HG02981 (cell line): ENCODE measurements at regions not wholly inside any gene's neighbourhood (a gene's known extent, or its start where the extent isn't known, plus 50 kb on each side); places are given as distances from the start of the nearest gene placed in this dataset.

Experiments used
- ATAC-seq: cut with Tn5 transposase; IDR thresholded peaks from one replicate; pipeline ENCODE4 v1.9.1; 2021; ENCODE audit warnings: mild to moderate bottlenecking, moderate library complexity; ENCODE audit not compliant: unreplicated experiment

GRCh38 chr9:84447305-84447704 is 106.7 kb upstream of the SLC28A3 start:
- no peak for ATAC-seq

- no peak for ATAC-seq
Measured at GRCh38 chr9:84450029-84450428, 109.5 kb upstream of the SLC28A3 start.

- no peak for ATAC-seq
Measured at GRCh38 chr9:84456527-84456926, 116.0 kb upstream of the SLC28A3 start.

- no peak for ATAC-seq
Measured at GRCh38 chr9:84460695-84461094, 120.1 kb upstream of the SLC28A3 start.

- ATAC-seq: no peak
Measured at GRCh38 chr9:84463272-84463671, 122.7 kb upstream of the SLC28A3 start.

- ATAC-seq: no peak
Measured at GRCh38 chr9:84466580-84467285, 126.2 kb upstream of the SLC28A3 start.

GRCh38 chr9:84471816-84472215 is 131.3 kb upstream of the SLC28A3 start:
- ATAC-seq: no peak

GRCh38 chr9:84478996-84479395 is 138.4 kb upstream of the SLC28A3 start:
- ATAC-seq: no peak

- no peak for ATAC-seq
Measured at GRCh38 chr9:84480071-84480470, 139.5 kb upstream of the SLC28A3 start.

GRCh38 chr9:84481231-84481630 is 140.7 kb upstream of the SLC28A3 start:
- ATAC-seq: no peak

- no peak for ATAC-seq
Measured at GRCh38 chr9:84481636-84482218, 141.2 kb upstream of the SLC28A3 start.

GRCh38 chr9:84482607-84483006 is 142.0 kb upstream of the SLC28A3 start:
- ATAC-seq: no peak

GRCh38 chr9:84484172-84484571 is 143.6 kb upstream of the SLC28A3 start:
- ATAC-seq: no peak

- ATAC-seq: no peak
Measured at GRCh38 chr9:84485539-84485938, 145.0 kb upstream of the SLC28A3 start.

GRCh38 chr9:84486663-84487062 is 146.1 kb upstream of the SLC28A3 start:
- no peak for ATAC-seq

- ATAC-seq: no peak
Measured at GRCh38 chr9:84490206-84490841, 149.8 kb upstream of the SLC28A3 start.

GRCh38 chr9:84490842-84491325 is 150.3 kb upstream of the SLC28A3 start:
- no peak for ATAC-seq

GRCh38 chr9:84492366-84493159 is 152.0 kb upstream of the SLC28A3 start:
- ATAC-seq: no peak

GRCh38 chr9:84493284-84493947 is 152.9 kb upstream of the SLC28A3 start:
- no peak for ATAC-seq

GRCh38 chr9:84499969-84500582 is 159.5 kb upstream of the SLC28A3 start:
- peak; percentile 99 for ATAC-seq
